ENCODE measurements at regions not wholly inside any gene's neighbourhood (a gene's known extent, or its start where the extent isn't known, plus 50 kb on each side); places are given as distances from the start of the nearest gene placed in this dataset.

DNA sequence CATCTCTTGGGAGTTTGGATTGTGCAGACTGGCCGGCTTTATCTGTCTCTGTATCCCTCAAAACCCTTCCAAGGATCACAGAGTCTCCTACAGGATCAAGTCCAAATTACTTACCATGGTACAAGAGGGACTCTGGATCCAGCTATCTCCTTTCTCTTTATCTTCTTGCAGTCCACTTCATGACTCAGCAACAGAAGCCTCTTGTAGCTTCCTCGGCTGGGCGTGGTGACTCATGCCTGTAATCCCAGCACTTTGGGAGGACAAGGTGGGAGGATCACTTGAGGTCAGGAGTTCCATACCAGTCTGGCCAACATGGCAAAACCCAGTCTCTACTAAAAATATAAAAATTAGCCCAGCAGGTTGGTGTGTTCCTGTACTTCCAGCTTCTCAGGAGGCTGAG lies 189.7 kb downstream of the BCAT1 start:
- TF ChIP-seq, protein P1, sequence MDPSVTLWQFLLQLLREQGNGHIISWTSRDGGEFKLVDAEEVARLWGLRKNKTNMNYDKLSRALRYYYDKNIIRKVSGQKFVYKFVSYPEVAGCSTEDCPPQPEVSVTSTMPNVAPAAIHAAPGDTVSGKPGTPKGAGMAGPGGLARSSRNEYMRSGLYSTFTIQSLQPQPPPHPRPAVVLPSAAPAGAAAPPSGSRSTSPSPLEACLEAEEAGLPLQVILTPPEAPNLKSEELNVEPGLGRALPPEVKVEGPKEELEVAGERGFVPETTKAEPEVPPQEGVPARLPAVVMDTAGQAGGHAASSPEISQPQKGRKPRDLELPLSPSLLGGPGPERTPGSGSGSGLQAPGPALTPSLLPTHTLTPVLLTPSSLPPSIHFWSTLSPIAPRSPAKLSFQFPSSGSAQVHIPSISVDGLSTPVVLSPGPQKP (IDR thresholded peaks at IDR 0.05; ENCODE audit: borderline replicate concordance, low read depth, low read length) = no peak
- TF ChIP-seq NFE2L2 (IDR thresholded peaks at IDR 0.05; ENCODE audit: low read depth, low read length) = 0 out of 2 replicates have a peak, but pooled peaks have one; percentile 4

More for the DNA sequence above, 189.7 kb downstream of the BCAT1 start:
- BruUV-seq (replicated peaks) = no TSS peak
- no peak overlapping the region for H3K56ac ChIP-seq (ENCODE audit: extremely low read depth, insufficient read depth, low read length)
- H2AFZ ChIP-seq (replicated peaks; ENCODE audit: low read length, poor library complexity) = no peak overlapping the region
- H2BK20ac ChIP-seq (ENCODE audit: low read depth, low read length) = no peak overlapping the region
- H2BK5ac ChIP-seq (ENCODE audit: low read depth, low read length, poor library complexity, severe bottlenecking) = no peak overlapping the region
- DNase-seq (peak; percentile 66), ATAC-seq (ENCODE audit: low read depth) (peak; percentile 35; the same call in 1 of the 2 replicates)
- H2AK5ac ChIP-seq (ENCODE audit: low read depth, low read length) = no peak overlapping the region
- H3K9me1 ChIP-seq (ENCODE audit: insufficient read depth, low read length) = 0 out of 2 replicates have a peak, but pooled peaks cover 5% of the 10 kb centered on the region
- no peak overlapping the region for H4K8ac ChIP-seq (ENCODE audit: low read depth in 2 of 2, low read length in 2 of 2)
- H3K18ac ChIP-seq (ENCODE audit: low read depth, low read length) = no peak overlapping the region; the same call in 1 of the 2 replicates
- H3K9me3 ChIP-seq (ENCODE audit: control insufficient read depth, insufficient read depth, low read length) = no peaks in the 10 kb centered on the region
- H3K27ac ChIP-seq (ENCODE audit: insufficient read depth, low read length) = no peak overlapping the region
- in situ Hi-C loops (cut with MboI; ENCODE audit: low sequenced_read_pairs) (no loop called here), dilution Hi-C loops (cut with HindIII; ENCODE audit: low sequenced_read_pairs, unreplicated experiment) (no loop called here), intact Hi-C loops (cut with micrococcal nuclease) (no loop called here)
- no peak overlapping the region for H3K4me2 ChIP-seq (ENCODE audit: low read depth, low read length)
- H3K79me1 ChIP-seq (ENCODE audit: low read depth in 1 of 2, low read length in 2 of 2) = no peaks in the 10 kb centered on the region
- POLR2A ChIA-PET (ENCODE audit: unreplicated experiment) = no interaction called here
- no peak overlapping the region for H3K4ac ChIP-seq (ENCODE audit: low read depth, low read length)
- CTCF ChIA-PET = interaction anchor here (1.1 kb wide), 1 partner anchor 28 kb away, joined by 3 read pairs; no protein-coding TSS in a partner anchor
- peaks cover 7% of the 10 kb centered on the region for H3K4me1 ChIP-seq (ENCODE audit: control insufficient read depth, insufficient read depth, low read length)
- H3K14ac ChIP-seq (replicated peaks; ENCODE audit: low read depth, low read length) = peak overlapping the region; percentile 16; the same call in 1 of the 2 replicates
- H4K5ac ChIP-seq (ENCODE audit: low read depth, low read length) = no peak overlapping the region
- no CpG with 5 or more reads among the region's 3 CpGs for WGBS, 2 experiments (ENCODE audit: extremely low coverage in 2 of 2, insufficient read length in 1 of 2)
- no peaks in the 10 kb centered on the region for H4K20me1 ChIP-seq (ENCODE audit: insufficient read depth, low read length)
- H2AK9ac ChIP-seq (replicated peaks; ENCODE audit: low read depth, low read length, poor library complexity) = no peak overlapping the region
- no peaks in the 10 kb centered on the region for H3K27me3 ChIP-seq (ENCODE audit: control insufficient read depth, insufficient read depth, low read length)
- H3K9ac ChIP-seq (ENCODE audit: low read depth, low read length) = no peak overlapping the region
- no peaks in the 10 kb centered on the region for H3K36me3 ChIP-seq (ENCODE audit: control insufficient read depth, insufficient read depth, low read length)
- no peak overlapping the region for H3K4me3 ChIP-seq (ENCODE audit: insufficient read depth, low read depth, low read length)
- no peak overlapping the region for H3K23ac ChIP-seq (ENCODE audit: low read depth, low read length)
- no peak overlapping the region for H2BK120ac ChIP-seq (ENCODE audit: low read depth, low read length)
- no peak overlapping the region for H4K91ac ChIP-seq (ENCODE audit: insufficient read depth, low read depth, low read length)
- H2BK15ac ChIP-seq (ENCODE audit: low read depth, low read length) = no peak overlapping the region

Measured in IMR-90 (cell line).